ENCODE measurements at regions not wholly inside any gene's neighbourhood (a gene's known extent, or its start where the extent isn't known, plus 50 kb on each side); places are given as distances from the start of the nearest gene placed in this dataset.
A peak's percentile ranks its signal among the peaks of the same experiment; 100 is the strongest.
"Not testable (repeated sequence)": the region's sequence is repeated elsewhere in the genome, so short reads cannot be mapped to it uniquely, and the experiment has no call there.

- Mint-ChIP-seq H3K27ac (no peak overlapping the region), H3K4me1 (peaks cover 5% of the 10 kb centered on the region), H3K9me3 (peaks cover 5% of the 10 kb centered on the region), H3K27me3 (no peaks in the 10 kb centered on the region), H3K36me3 (ENCODE audit: low read depth) (peaks cover 20% of the 10 kb centered on the region), H3K4me3 (no peak overlapping the region)
- no peak for ATAC-seq (replicated peaks)
Measured at GRCh38 chr10:123221418-123221817, 67.2 kb downstream of the BUB3 start.

GRCh38 chr10:123222832-123223231, 68.6 kb downstream of the BUB3 start:
- Mint-ChIP-seq H3K27me3 (no peaks in the 10 kb centered on the region), H3K4me1 (peaks cover 5% of the 10 kb centered on the region), H3K4me3 (no peak overlapping the region), H3K27ac (no peak overlapping the region), H3K36me3 (ENCODE audit: low read depth) (peaks cover 17% of the 10 kb centered on the region), H3K9me3 (peaks cover 5% of the 10 kb centered on the region)
- ATAC-seq (replicated peaks) = no peak

- Mint-ChIP-seq H3K36me3 (ENCODE audit: low read depth) (peaks cover 40% of the 10 kb centered on the region), H3K4me3 (no peak overlapping the region), H3K4me1 (no peaks in the 10 kb centered on the region), H3K9me3 (peaks cover 8% of the 10 kb centered on the region), H3K27me3 (no peaks in the 10 kb centered on the region), H3K27ac (no peak overlapping the region)
- ATAC-seq (replicated peaks) = peak; percentile 45
Measured at GRCh38 chr10:123227706-123228105, 73.5 kb downstream of the BUB3 start.

GRCh38 chr10:123229927-123230630, 75.9 kb downstream of the BUB3 start:
- no peak overlapping the region for H3K4me3 Mint-ChIP-seq
- no peaks in the 10 kb centered on the region for H3K4me1 Mint-ChIP-seq
- H3K36me3 Mint-ChIP-seq (ENCODE audit: low read depth) = peaks cover 47% of the 10 kb centered on the region
- H3K9me3 Mint-ChIP-seq = peaks cover 10% of the 10 kb centered on the region
- H3K27ac Mint-ChIP-seq = no peak overlapping the region
- no peak for ATAC-seq (replicated peaks)
- H3K27me3 Mint-ChIP-seq = no peaks in the 10 kb centered on the region

GRCh38 chr10:123232879-123233278, 78.7 kb downstream of the BUB3 start:
- peaks cover 54% of the 10 kb centered on the region for H3K36me3 Mint-ChIP-seq (ENCODE audit: low read depth)
- not testable (repeated sequence) for H3K4me3 Mint-ChIP-seq; H3K27me3 Mint-ChIP-seq; ATAC-seq (replicated peaks); H3K4me1 Mint-ChIP-seq; H3K27ac Mint-ChIP-seq
- peaks cover 19% of the 10 kb centered on the region for H3K9me3 Mint-ChIP-seq

GRCh38 chr10:123235014-123235413, 80.8 kb downstream of the BUB3 start:
- H3K36me3 Mint-ChIP-seq (ENCODE audit: low read depth) = peaks cover 38% of the 10 kb centered on the region
- not testable (repeated sequence) for ATAC-seq (replicated peaks); H3K4me3 Mint-ChIP-seq

GRCh38 chr10:123236126-123236525, 81.9 kb downstream of the BUB3 start:
- no peak overlapping the region for H3K27ac Mint-ChIP-seq
- H3K9me3 Mint-ChIP-seq = peaks cover 11% of the 10 kb centered on the region
- no peak for ATAC-seq (replicated peaks)
- no peak overlapping the region for H3K4me3 Mint-ChIP-seq
- H3K27me3 Mint-ChIP-seq = no peaks in the 10 kb centered on the region
- peaks cover 27% of the 10 kb centered on the region for H3K36me3 Mint-ChIP-seq (ENCODE audit: low read depth)
- peaks cover 8% of the 10 kb centered on the region for H3K4me1 Mint-ChIP-seq

More at GRCh38 chr10:123235014-123235413, 80.8 kb downstream of the BUB3 start:
- H3K27ac Mint-ChIP-seq, H3K4me1 Mint-ChIP-seq, H3K27me3 Mint-ChIP-seq: not testable (repeated sequence)
- peaks cover 15% of the 10 kb centered on the region for H3K9me3 Mint-ChIP-seq

GRCh38 chr10:123240250-123240649, 86.0 kb downstream of the BUB3 start:
- H3K36me3 Mint-ChIP-seq (ENCODE audit: low read depth) = peaks cover 5% of the 10 kb centered on the region
- ATAC-seq (replicated peaks) = no peak
- H3K9me3 Mint-ChIP-seq = peaks cover 7% of the 10 kb centered on the region
- H3K4me3 Mint-ChIP-seq = no peak overlapping the region
- H3K4me1 Mint-ChIP-seq = peaks cover 26% of the 10 kb centered on the region
- no peaks in the 10 kb centered on the region for H3K27me3 Mint-ChIP-seq
- H3K27ac Mint-ChIP-seq = peak overlapping the region; percentile 91

GRCh38 chr10:123240776-123241175, 86.6 kb downstream of the BUB3 start:
- no peak for ATAC-seq (replicated peaks)
- peak overlapping the region; percentile 91 for H3K27ac Mint-ChIP-seq
- no peaks in the 10 kb centered on the region for H3K27me3 Mint-ChIP-seq
- no peak overlapping the region for H3K4me3 Mint-ChIP-seq
- peaks cover 26% of the 10 kb centered on the region for H3K4me1 Mint-ChIP-seq
- H3K36me3 Mint-ChIP-seq (ENCODE audit: low read depth) = no peaks in the 10 kb centered on the region
- H3K9me3 Mint-ChIP-seq = peaks cover 4% of the 10 kb centered on the region

- Mint-ChIP-seq H3K27ac (peak overlapping the region; percentile 91), H3K27me3 (no peaks in the 10 kb centered on the region), H3K4me1 (peaks cover 26% of the 10 kb centered on the region), H3K4me3 (peak overlapping the region; percentile 64), H3K36me3 (ENCODE audit: low read depth) (no peaks in the 10 kb centered on the region), H3K9me3 (peaks cover 4% of the 10 kb centered on the region)
- peak; percentile 81 for ATAC-seq (replicated peaks)
Measured at GRCh38 chr10:123241391-123242141, 87.4 kb downstream of the BUB3 start.

GRCh38 chr10:123244747-123245146, 90.5 kb downstream of the BUB3 start:
- Mint-ChIP-seq H3K27me3 (no peaks in the 10 kb centered on the region), H3K27ac (no peak overlapping the region), H3K4me1 (peaks cover 26% of the 10 kb centered on the region), H3K4me3 (no peak overlapping the region), H3K36me3 (ENCODE audit: low read depth) (no peaks in the 10 kb centered on the region), H3K9me3 (no peaks in the 10 kb centered on the region)
- no peak for ATAC-seq (replicated peaks)

GRCh38 chr10:123245264-123245663, 91.1 kb downstream of the BUB3 start:
- no peak overlapping the region for H3K27ac Mint-ChIP-seq
- peaks cover 21% of the 10 kb centered on the region for H3K4me1 Mint-ChIP-seq
- H3K27me3 Mint-ChIP-seq = no peaks in the 10 kb centered on the region
- H3K9me3 Mint-ChIP-seq = no peaks in the 10 kb centered on the region
- ATAC-seq (replicated peaks) = no peak
- H3K4me3 Mint-ChIP-seq = no peak overlapping the region
- H3K36me3 Mint-ChIP-seq (ENCODE audit: low read depth) = no peaks in the 10 kb centered on the region

- Mint-ChIP-seq H3K27ac (no peak overlapping the region), H3K9me3 (no peaks in the 10 kb centered on the region), H3K4me3 (no peak overlapping the region), H3K36me3 (ENCODE audit: low read depth) (no peaks in the 10 kb centered on the region), H3K4me1 (no peaks in the 10 kb centered on the region), H3K27me3 (no peaks in the 10 kb centered on the region)
- ATAC-seq (replicated peaks) = no peak
Measured at GRCh38 chr10:123249894-123250293, 95.7 kb downstream of the BUB3 start.

GRCh38 chr10:123250640-123251039, 96.4 kb downstream of the BUB3 start:
- no peak for ATAC-seq (replicated peaks)
- Mint-ChIP-seq H3K27ac (no peak overlapping the region), H3K36me3 (ENCODE audit: low read depth) (no peaks in the 10 kb centered on the region), H3K4me3 (no peak overlapping the region), H3K27me3 (no peaks in the 10 kb centered on the region), H3K4me1 (no peaks in the 10 kb centered on the region), H3K9me3 (no peaks in the 10 kb centered on the region)

- H3K36me3 Mint-ChIP-seq (ENCODE audit: low read depth) = no peaks in the 10 kb centered on the region
- no peak overlapping the region for H3K27ac Mint-ChIP-seq
- ATAC-seq (replicated peaks) = no peak
- no peaks in the 10 kb centered on the region for H3K27me3 Mint-ChIP-seq
- H3K4me1 Mint-ChIP-seq = no peaks in the 10 kb centered on the region
- H3K9me3 Mint-ChIP-seq = no peaks in the 10 kb centered on the region
- no peak overlapping the region for H3K4me3 Mint-ChIP-seq
Measured at GRCh38 chr10:123252779-123253178, 98.6 kb downstream of the BUB3 start.

Measured in activated T-helper 17 cell treated with anti-CD3 and anti-CD28 coated beads, Interleukin-2, amount 50 U/mL, for 72 hours (primary cell).